Hematopoietic multipotent progenitor cell treated with erythropoietin and hydrocortisone succinate and interleukin-3 and kit ligand, for 4 days (in vitro differentiated cells): ENCODE measurements at regions not wholly inside any gene's neighbourhood (a gene's known extent, or its start where the extent isn't known, plus 50 kb on each side); places are given as distances from the start of the nearest gene placed in this dataset.
"Not testable (repeated sequence)": the region's sequence is repeated elsewhere in the genome, so short reads cannot be mapped to it uniquely, and the experiment has no call there.

Source experiments
- DNase-seq: peaks from one replicate; pipeline ENCODE4 v3.0.0-alpha.2; 2015

DNA sequence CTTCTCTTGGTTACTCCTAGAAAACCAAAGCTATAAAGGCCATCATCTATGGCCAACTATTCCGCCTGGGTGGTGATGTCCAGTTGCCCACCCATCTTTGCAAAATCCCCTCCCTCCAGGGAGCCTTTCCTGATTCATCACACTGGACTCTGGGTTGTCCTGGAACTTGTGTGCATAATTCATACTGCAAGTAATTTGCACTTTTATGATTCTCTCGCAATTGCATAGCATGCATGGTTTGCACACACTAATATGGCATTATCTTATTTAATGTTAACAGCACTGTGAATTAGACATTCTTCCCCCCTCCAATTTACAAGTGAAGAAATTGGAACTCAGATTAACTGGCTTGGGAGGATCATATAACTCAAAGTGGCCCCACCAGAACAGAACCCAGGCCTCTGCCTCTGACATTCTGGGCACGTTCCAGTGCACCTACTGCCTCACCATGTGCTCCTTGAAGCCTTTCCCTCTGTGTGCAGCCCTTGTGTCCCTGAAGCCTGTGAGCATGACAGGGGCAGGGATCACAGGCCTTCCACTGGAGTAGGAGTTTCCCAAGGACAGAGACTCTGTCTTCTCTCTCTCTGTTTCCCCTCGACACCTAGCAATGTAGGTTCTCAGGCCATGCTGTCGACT, 98.9 kb upstream of the IPO9 start:
- DNase-seq = no peak

DNA sequence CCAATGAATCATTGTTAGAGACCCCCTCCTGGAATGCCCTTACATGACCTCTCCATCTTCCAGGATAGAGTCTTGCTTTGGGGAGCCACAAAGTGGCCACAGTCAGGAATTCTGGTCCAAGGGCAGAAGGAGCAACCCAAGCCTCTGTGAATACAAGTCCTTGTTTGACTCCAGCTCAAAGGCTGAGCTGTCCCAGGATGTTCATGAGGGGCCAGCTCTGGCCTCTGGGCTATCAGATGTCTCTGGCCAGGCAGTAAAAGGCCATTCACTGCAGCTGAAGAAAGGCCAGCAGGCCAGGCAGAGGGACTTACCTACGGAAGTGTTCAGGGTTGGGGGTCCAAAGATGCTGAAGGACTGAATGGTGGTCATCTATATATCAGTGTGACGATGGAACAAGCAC, 98.3 kb upstream of the IPO9 start:
- no peak for DNase-seq

GRCh38 chr1:201731142-201731541, 97.8 kb upstream of the IPO9 start:
- no peak for DNase-seq

DNA sequence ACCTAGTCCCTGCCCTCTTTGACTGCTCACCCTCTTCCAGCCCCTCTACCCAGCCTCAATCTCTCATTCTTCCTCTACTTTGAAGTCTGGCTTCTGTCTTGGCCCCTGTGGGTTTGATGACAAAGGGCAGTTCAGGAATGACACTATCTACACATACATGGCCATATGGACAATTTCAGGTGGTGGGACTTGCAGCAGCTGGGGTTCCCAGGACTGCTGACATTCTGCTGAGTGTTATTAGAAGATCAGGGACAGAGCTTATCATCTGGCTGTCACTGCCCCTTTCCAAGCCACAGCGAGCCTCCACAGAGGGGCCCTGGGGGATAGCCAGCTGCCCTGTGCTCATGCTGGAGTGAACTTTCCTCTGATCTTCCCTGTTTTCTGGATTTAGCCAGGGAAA, 97.4 kb upstream of the IPO9 start:
- no peak for DNase-seq

- no peak for DNase-seq
Measured at GRCh38 chr1:201732351-201732750, 96.6 kb upstream of the IPO9 start.

- DNase-seq = not testable (repeated sequence)
Measured at GRCh38 chr1:201734221-201734620, 94.7 kb upstream of the IPO9 start.

DNA sequence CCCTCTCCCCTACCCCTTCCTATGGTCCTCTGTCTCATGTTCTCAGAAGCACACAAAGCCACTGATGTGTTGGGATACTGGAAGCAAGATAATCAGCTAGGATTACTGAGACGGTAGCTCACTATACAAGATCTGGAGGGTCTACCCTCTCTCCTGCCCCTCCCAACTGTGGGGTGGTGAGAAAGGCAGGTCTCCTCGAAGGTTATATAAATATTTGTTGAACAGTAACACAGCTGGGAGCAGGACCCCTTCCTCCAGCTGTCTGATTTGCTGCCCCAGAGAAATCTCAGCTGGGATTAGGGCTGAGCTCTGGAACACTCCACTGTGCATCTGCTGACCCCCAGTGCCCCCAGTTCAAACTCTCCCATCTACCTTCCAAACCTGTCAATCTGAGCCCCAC, 94.2 kb upstream of the IPO9 start:
- no peak for DNase-seq

- no peak for DNase-seq
Measured at GRCh38 chr1:201736707-201737320, 92.1 kb upstream of the IPO9 start.

DNA sequence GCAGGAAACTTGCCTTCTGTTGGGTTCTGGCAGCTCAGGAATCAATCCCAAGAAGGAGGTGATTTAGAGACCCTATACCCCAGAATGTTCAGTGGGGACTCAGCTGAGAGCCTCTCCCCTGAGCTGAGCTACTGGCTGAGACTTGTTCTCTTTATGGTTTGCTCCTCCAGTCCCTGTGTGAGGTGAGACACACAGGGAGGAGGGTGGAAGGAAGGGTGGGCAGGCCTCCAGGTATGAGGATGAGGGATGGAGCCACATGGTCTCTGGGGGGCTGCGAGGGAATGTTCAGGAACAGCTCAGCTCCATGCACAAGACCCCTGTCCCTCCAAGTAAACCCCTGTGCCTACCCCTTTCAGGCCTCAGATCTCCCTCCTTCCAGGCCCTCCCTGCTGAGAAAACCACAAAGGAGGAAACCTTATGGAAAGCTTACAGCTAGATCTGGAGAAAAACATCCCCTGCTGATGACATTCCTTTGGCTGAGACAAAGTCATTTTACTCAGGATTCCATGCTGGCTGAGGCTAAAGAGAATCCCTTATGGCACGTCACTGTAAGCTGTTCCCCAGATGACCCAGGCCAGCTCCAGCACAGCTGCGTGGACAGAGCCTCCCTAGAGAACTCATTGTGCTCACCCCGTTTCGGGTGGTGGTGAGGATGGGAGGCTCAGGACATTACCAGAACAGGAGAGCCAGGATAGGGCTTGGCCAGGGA, 91.5 kb upstream of the IPO9 start:
- no peak for DNase-seq

DNA sequence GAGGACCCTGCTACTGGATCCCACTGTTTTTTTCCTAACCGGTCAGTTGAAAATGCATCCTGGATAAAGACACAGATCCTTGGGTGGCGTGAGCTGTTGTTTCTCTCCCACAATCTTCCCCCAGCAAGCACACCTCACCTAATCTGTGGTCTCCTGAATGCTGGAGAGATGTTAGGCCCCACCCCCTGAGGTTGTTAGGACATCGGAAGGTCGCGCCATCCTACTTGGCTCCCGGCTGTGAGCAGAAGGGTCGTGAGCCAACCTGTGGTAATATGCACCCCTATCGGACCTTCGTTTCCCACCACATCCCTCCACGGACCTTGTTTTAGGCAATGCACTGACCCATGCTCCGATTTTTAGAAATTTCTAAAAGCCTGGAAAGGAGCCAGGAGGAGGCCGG, 89.9 kb upstream of the IPO9 start:
- DNase-seq = no peak

DNA sequence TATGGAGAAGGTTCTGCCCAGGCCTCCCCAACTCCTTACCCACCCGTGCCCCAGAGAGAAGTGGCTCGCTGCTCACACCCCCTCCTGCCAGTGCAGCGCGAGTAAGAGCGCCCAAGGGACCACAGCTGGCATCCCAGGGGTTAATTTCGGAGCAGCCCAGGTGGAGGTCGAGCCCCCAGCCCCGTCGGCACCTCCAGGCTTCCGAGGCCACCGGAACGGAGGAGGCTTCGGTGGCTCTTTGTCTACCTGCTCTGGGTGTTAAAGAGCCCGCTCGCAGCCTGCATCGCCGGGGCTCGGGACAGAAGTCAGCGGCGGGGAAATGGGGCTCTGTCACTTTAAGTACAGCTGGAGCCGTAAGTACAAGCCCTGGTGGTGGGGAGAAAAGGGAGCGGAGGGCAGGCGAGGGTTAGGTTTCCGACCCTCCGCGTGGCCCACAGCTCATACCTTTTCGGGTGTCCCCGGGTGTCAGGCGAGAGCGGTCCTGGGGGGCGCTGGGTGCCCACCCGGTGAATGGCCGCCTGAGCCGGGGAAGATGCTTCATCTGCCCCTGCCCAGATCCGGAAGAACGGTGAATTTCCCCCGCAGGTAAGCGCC, 89.4 kb upstream of the IPO9 start:
- peak; percentile 74 for DNase-seq

- DNase-seq = peak; percentile 18
Measured at GRCh38 chr1:201740086-201740541, 88.8 kb upstream of the IPO9 start.

- peak; percentile 65 for DNase-seq
Measured at GRCh38 chr1:201740670-201741111, 88.3 kb upstream of the IPO9 start.

- DNase-seq = no peak
Measured at GRCh38 chr1:201741763-201742342, 87.1 kb upstream of the IPO9 start.

DNA sequence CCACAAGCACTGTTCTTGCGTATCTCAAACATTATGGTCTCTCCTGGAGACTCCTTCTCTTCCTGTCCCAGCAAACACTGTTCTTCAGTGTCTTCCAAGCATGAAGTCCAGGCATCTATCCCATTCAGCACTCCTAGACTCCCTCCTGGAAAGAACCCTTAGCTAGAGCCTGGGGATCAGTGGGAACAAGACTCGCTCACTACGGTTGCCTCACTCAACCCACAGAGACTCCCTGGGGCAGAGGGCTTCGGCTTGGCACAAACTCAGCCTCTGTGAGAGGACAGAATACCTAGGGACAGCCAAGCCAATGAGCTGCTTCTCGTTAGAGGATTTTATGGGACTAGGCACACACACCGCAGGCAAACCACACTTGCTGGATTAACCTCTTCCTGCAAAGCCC, 86.5 kb upstream of the IPO9 start:
- DNase-seq = no peak

- no peak for DNase-seq
Measured at GRCh38 chr1:201742955-201743805, 85.8 kb upstream of the IPO9 start.

DNA sequence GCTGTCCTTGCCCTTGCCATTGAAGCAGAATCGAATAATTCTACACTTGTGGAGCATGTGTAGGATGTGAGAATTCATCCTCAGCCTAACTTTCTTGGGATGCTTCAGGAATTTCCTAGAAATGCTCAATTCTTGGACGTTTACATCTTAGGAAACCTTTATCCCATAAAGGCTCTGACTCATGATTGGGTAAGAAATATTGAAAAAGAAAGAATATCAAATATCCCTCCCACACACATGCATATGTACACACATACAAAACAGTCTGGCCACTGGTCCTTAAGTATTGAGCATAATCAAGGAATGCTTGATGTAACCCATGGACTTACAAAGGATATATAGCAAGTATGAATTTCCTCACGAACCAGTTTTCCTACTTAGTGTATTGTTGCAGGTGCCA, 83.9 kb upstream of the IPO9 start:
- no peak for DNase-seq

DNA sequence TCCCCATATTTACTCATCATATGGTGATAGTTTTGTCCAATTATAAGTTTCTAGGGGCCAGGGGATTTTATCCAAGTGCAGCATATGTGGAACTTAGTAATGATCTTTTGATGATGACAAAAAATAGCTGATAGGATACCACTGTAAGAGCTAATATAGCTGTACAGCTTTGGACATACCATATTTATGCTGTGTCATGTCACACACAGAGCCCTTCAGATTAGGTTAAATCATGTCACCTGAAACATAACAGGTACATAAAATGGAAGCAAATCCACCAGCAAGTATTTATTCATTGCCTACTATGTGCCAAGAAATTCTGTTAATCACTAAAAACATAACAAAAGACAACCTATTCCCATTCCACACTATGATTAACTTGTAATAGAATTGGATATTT, 82.8 kb upstream of the IPO9 start:
- DNase-seq = no peak

- DNase-seq = no peak
Measured at GRCh38 chr1:201747261-201747660, 81.7 kb upstream of the IPO9 start.

DNA sequence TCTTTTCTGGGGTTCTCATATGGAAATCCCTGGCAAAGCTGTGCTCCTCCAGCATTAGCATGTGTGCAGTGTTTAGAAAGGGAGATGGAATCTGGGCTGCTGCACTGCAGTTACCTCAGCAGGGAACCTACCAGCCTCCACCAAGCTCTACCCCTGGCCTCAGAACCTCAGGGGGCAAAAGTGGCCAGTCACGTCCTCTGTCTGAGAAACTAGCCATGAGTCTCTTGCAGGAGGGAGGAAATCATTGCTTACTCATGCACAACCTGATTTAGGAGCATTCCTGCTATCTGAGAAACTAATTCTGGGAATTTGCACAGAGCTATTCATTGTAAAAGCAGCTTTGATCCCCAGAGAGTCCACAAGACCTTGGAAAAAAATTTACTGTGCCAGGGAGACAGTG, 80.6 kb upstream of the IPO9 start:
- no peak for DNase-seq

DNA sequence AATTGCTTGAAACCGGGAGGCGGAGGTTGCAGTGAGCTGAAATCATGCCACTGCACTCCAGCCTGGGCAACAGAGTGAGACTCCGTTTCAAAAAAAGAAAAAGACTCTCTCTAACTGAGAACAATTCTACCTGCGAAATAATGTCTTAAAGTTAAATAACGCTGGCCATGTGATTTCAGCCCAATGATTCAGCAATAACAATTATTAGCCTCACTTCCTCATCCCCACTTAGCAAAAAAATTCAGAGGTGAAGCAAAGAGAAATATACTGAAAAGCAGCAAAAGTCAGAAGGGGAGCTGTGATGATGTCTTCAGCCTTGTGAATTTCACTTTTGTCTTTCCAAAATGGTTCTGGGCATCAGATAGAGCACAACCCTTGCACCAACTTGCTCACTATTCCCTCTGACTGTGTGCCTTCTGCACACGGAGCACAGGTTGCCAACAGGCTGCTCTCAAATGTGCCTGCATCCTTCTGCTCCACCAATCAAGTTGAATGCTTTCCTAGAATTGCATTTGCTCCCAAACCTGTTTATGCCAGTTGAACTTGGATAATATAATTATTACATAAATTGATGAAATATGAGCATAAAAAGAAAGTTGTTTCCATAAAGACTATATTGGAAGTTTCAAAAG, 79.8 kb upstream of the IPO9 start:
- peak; percentile 48 for DNase-seq

DNA sequence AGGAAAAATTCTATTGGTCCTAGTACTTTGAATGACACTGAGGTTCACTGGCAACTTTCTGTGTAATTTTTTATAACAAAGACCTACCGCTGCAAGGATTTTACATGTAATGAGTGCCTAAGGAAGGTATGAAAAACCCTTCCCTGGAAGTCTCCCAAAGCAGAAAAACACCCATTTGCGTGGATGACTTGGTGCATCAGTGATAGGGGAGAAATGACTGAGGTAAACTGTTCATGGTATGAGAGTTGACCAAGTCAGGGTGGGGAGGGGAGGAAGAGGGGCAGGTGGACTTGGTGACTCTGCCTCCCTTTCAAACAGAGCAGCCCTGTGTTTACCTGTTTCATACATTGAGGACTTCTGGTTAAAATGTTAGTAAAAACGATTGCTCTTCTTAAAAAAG, 78.8 kb upstream of the IPO9 start:
- DNase-seq = peak; percentile 17
